ENCODE measurements at regions not wholly inside any gene's neighbourhood (a gene's known extent, or its start where the extent isn't known, plus 50 kb on each side); places are given as distances from the start of the nearest gene placed in this dataset.

- no peak overlapping the region for H3K27ac ChIP-seq (ENCODE audit: control insufficient read depth, insufficient read depth)
- POLR2A ChIA-PET, result no interaction called here
- RAD21 ChIA-PET (ENCODE audit: unreplicated experiment), result no interaction called here
- FAIRE-seq (no peak), DNase-seq (ENCODE audit: low read depth, low spot score) (no peak), ATAC-seq (no peak)
- no peak overlapping the region for H3K4me2 ChIP-seq (ENCODE audit: control insufficient read depth, insufficient read depth)
- no peak overlapping the region for H2AFZ ChIP-seq (ENCODE audit: control insufficient read depth, low read depth, low read length)
- no peaks in the 10 kb centered on the region for H4K20me1 ChIP-seq (ENCODE audit: control insufficient read depth, insufficient read depth)
- TF ChIP-seq ZBTB33 (IDR thresholded peaks at IDR 0.05) (no peak), SP1 (IDR thresholded peaks at IDR 0.05; ENCODE audit: low read depth, low read length) (no peak), RELA (IDR thresholded peaks at IDR 0.05; ENCODE audit: borderline replicate concordance, partially characterized antibody) (no peak), CREB1 (IDR thresholded peaks at IDR 0.05; ENCODE audit: low read depth) (no peak), MYC (IDR thresholded peaks at IDR 0.05; ENCODE audit: insufficient read depth, insufficient read length, insufficient replicate concordance, low read length, severe bottlenecking) (no peak), RELB (IDR thresholded peaks at IDR 0.05; ENCODE audit: low read depth) (no peak), CEBPB (IDR thresholded peaks at IDR 0.05; ENCODE audit: borderline replicate concordance in 1 of 2, low read depth in 2 of 2, low read length in 2 of 2) (no peak), NFYA (IDR thresholded peaks at IDR 0.05; ENCODE audit: borderline replicate concordance, low read depth, low read length) (no peak), MYB (IDR thresholded peaks at IDR 0.05; ENCODE audit: borderline replicate concordance, low read depth, low read length) (no peak)
- intact Hi-C loops (cut with micrococcal nuclease; ENCODE audit: unreplicated experiment) (no loop called here), in situ Hi-C loops (cut with MboI) (no loop called here)
- no TSS peak for BruUV-seq (replicated peaks)
- H3K79me2 ChIP-seq (ENCODE audit: control insufficient read depth, insufficient read depth, low read length), result no peaks in the 10 kb centered on the region
- SMC1A ChIA-PET (ENCODE audit: uncharacterized antibody, unreplicated experiment), result no interaction called here
- H3K27me3 ChIP-seq (replicated peaks in 1 of 2; ENCODE audit: control insufficient read depth in 2 of 2, insufficient read depth in 2 of 2, low read length in 1 of 2), result no peaks in the 10 kb centered on the region
- CTCF ChIA-PET, result no interaction called here
- no peaks in the 10 kb centered on the region for H3K9me3 ChIP-seq (replicated peaks; ENCODE audit: control insufficient read depth, insufficient read depth, low read length)
- H3K36me3 ChIP-seq (ENCODE audit: control insufficient read depth in 2 of 2, insufficient read depth in 2 of 2, low read length in 1 of 2), result no peaks in the 10 kb centered on the region
- H3K9ac ChIP-seq (ENCODE audit: control insufficient read depth, insufficient read depth, low read length), result no peak overlapping the region
- H3K4me1 ChIP-seq (ENCODE audit: control insufficient read depth, insufficient read depth, low read length), result no peaks in the 10 kb centered on the region
- H3K4me3 ChIP-seq, result no peak overlapping the region
- WGBS (ENCODE audit: insufficient coverage, insufficient replicate concordance, low lambda C conversion rate, missing lambda C conversion rate), result 0% methylated on average over 1 of the region's 1 CpG
Observed at GRCh38 chr6:126516411-126516810, 176.5 kb downstream of the CENPW start.

Data from GM12878 (cell line).